IMR-90 (cell line): ENCODE measurements at regions not wholly inside any gene's neighbourhood (a gene's known extent, or its start where the extent isn't known, plus 50 kb on each side); places are given as distances from the start of the nearest gene placed in this dataset.

Experiments
- ATAC-seq: fragments of 200-7000 bp; cut with Tn5 transposase; 2 replicates; pipeline ENCODE4 v1.9.1; 2020; ENCODE audit warnings: low read depth, mild to moderate bottlenecking, moderate library complexity
- BruUV-seq: library from RNA; stranded (reverse); fragments of 400-500 nt; replicated peaks from 2 replicates; lab custom pipeline; 2021; lab: Mats Ljungman, UMichigan
- CTCF ChIA-PET: fragments of 300-600 bp; formaldehyde crosslinking; extraction: SDS; loops from one replicate; lab custom pipeline; 2021; ENCODE audit warnings: antibody characterized with exemption; lab: Yijun Ruan, JAX
- POLR2A ChIA-PET: fragments of 300-600 bp; sonication (Branson Sonifier 250); formaldehyde crosslinking; loops from one replicate; lab custom pipeline; 2022; ENCODE audit warnings: antibody characterized with exemption; ENCODE audit not compliant: unreplicated experiment; lab: Charles Lee
- DNase-seq: peaks from one replicate; pipeline ENCODE4 v3.0.0; 2013
- H2AFZ ChIP-seq: replicated peaks from 2 replicates; pipeline ENCODE3; 2013; ENCODE audit warnings: low read length, mild to moderate bottlenecking; ENCODE audit not compliant: poor library complexity
- H2AK5ac ChIP-seq: 2 replicates; pipeline ENCODE4 v1.6.1; 2013; ENCODE audit warnings: low read depth, low read length, inconsistent platforms
- H2AK9ac ChIP-seq: replicated peaks from 2 replicates; pipeline ENCODE3; 2013; ENCODE audit warnings: mild to moderate bottlenecking, low read depth, low read length, moderate library complexity; ENCODE audit not compliant: poor library complexity
- H2BK120ac ChIP-seq: 2 replicates; pipeline ENCODE4 v1.6.1; 2013; ENCODE audit warnings: low read depth, low read length, inconsistent platforms
- H2BK15ac ChIP-seq: 3 replicates; pipeline ENCODE4 v1.6.1; 2013; ENCODE audit warnings: low read depth, low read length, inconsistent platforms
- H2BK20ac ChIP-seq: 2 replicates; pipeline ENCODE4 v1.6.1; 2013; ENCODE audit warnings: low read depth, mild to moderate bottlenecking, inconsistent platforms, low read length, moderate library complexity
- H2BK5ac ChIP-seq: 2 replicates; pipeline ENCODE4 v1.6.1; 2013; ENCODE audit warnings: mild to moderate bottlenecking, low read depth, low read length, inconsistent platforms; ENCODE audit not compliant: poor library complexity, severe bottlenecking
- H3K14ac ChIP-seq: replicated peaks from 2 replicates; pipeline ENCODE4 v1.6.1; 2013; ENCODE audit warnings: low read depth, low read length, inconsistent platforms
- H3K18ac ChIP-seq: 2 replicates; pipeline ENCODE4 v1.6.1; 2013; ENCODE audit warnings: low read depth, low read length, control low read depth
- H3K23ac ChIP-seq: 2 replicates; pipeline ENCODE4 v1.6.1; 2013; ENCODE audit warnings: low read depth, low read length, inconsistent platforms
- H3K27ac ChIP-seq: 2 replicates; pipeline ENCODE4 v1.5.1; 2013; ENCODE audit warnings: mild to moderate bottlenecking, control low read depth, low read length; ENCODE audit not compliant: insufficient read depth
- H3K27me3 ChIP-seq: 2 replicates; pipeline ENCODE4 v1.6.1; 2013; ENCODE audit warnings: low read length; ENCODE audit not compliant: control insufficient read depth, insufficient read depth
- H3K36me3 ChIP-seq: 2 replicates; pipeline ENCODE4 v1.6.1; 2013; ENCODE audit warnings: low read length, mixed read lengths; ENCODE audit not compliant: control insufficient read depth, insufficient read depth
- H3K4ac ChIP-seq: 2 replicates; pipeline ENCODE4 v1.6.1; 2013; ENCODE audit warnings: low read depth, low read length, inconsistent platforms
- H3K4me1 ChIP-seq: 2 replicates; pipeline ENCODE4 v1.6.1; 2013; ENCODE audit warnings: low read length, mixed read lengths; ENCODE audit not compliant: control insufficient read depth, insufficient read depth
- H3K4me2 ChIP-seq: 2 replicates; pipeline ENCODE4 v1.6.1; 2013; ENCODE audit warnings: low read depth, mild to moderate bottlenecking, control low read depth, low read length, moderate library complexity
- H3K4me3 ChIP-seq: 2 replicates; pipeline ENCODE4 v1.5.1; 2013; ENCODE audit warnings: low read depth, mild to moderate bottlenecking, control low read depth, low read length, moderate library complexity; ENCODE audit not compliant: insufficient read depth
- H3K56ac ChIP-seq: 2 replicates; pipeline ENCODE4 v1.6.1; 2013; ENCODE audit warnings: low read length, inconsistent platforms; ENCODE audit not compliant: insufficient read depth; ENCODE audit errors: extremely low read depth
- H3K79me1 ChIP-seq, 2 experiments: 2 replicates each; pipeline ENCODE4 v1.6.1; 2013; ENCODE audit warnings: low read length in 2 of 2, inconsistent platforms in 1 of 2, low read depth in 1 of 2
- H3K9ac ChIP-seq: 2 replicates; pipeline ENCODE4 v1.6.1; 2013; ENCODE audit warnings: low read depth, low read length, control low read depth
- H3K9me1 ChIP-seq: 2 replicates; pipeline ENCODE4 v1.6.1; 2013; ENCODE audit warnings: low read length, inconsistent platforms; ENCODE audit not compliant: insufficient read depth
- H3K9me3 ChIP-seq: 2 replicates; pipeline ENCODE4 v1.6.1; 2013; ENCODE audit warnings: low read length; ENCODE audit not compliant: control insufficient read depth, insufficient read depth
- H4K20me1 ChIP-seq: 2 replicates; pipeline ENCODE4 v1.6.1; 2013; ENCODE audit warnings: low read length, inconsistent platforms; ENCODE audit not compliant: insufficient read depth
- H4K5ac ChIP-seq: 2 replicates; pipeline ENCODE4 v1.6.1; 2013; ENCODE audit warnings: mild to moderate bottlenecking, low read depth, low read length, control low read depth
- H4K8ac ChIP-seq, 2 experiments: 2 replicates each; pipeline ENCODE4 v1.6.1; 2013; ENCODE audit warnings: low read depth in 2 of 2, low read length in 2 of 2, control low read depth in 1 of 2, inconsistent platforms in 1 of 2
- H4K91ac ChIP-seq: 2 replicates; pipeline ENCODE4 v1.6.1; 2013; ENCODE audit warnings: low read depth, low read length, inconsistent platforms; ENCODE audit not compliant: insufficient read depth
- MAFK ChIP-seq: IDR thresholded peaks from 2 replicates; pipeline ENCODE4 v1.6.1; 2012; ENCODE audit warnings: low read depth, low read length, improper control_type of control experiment
- MXI1 ChIP-seq: IDR thresholded peaks from 2 replicates; pipeline ENCODE4 v1.6.1; 2012; ENCODE audit warnings: low read depth, mild to moderate bottlenecking, low read length, moderate library complexity, borderline replicate concordance
- NFE2L2 ChIP-seq: fragments of 150-350 bp; IDR thresholded peaks from 2 replicates; pipeline ENCODE4 v1.6.1; 2016; ENCODE audit warnings: low read depth, mild to moderate bottlenecking, low read length
- dilution Hi-C: fragments of 300-500 bp; cut with HindIII; formaldehyde crosslinking; loops from one replicate; pipeline ENCODE4 v1.14.3; 2018; ENCODE audit warnings: low sequenced_read_pairs; ENCODE audit not compliant: unreplicated experiment
- in situ Hi-C: fragments of 300-500 bp; cut with MboI; formaldehyde crosslinking; loops from 3 replicates; pipeline ENCODE4 v1.14.3; 2019; ENCODE audit warnings: low sequenced_read_pairs, inconsistent platforms, mixed read lengths
- intact Hi-C: fragments of 100-400 bp; cut with micrococcal nuclease; formaldehyde crosslinking; loops from 2 replicates; pipeline ENCODE4 v1.10.0; 2022

- Histone ChIP-seq H3K9ac (no peak overlapping the region), H3K23ac (no peak overlapping the region), H3K18ac (no peak overlapping the region), H3K4me1 (no peaks in the 10 kb centered on the region), H4K8ac (no peak overlapping the region), H4K20me1 (no peaks in the 10 kb centered on the region), H2BK5ac (no peak overlapping the region), H3K27me3 (no peaks in the 10 kb centered on the region; the same call in 1 of the 2 replicates), H2BK120ac (no peak overlapping the region), H3K56ac (no peak overlapping the region), H2AFZ (no peak overlapping the region), H3K9me1 (no peaks in the 10 kb centered on the region), H2BK20ac (no peak overlapping the region), H3K27ac (no peak overlapping the region), H3K4ac (no peak overlapping the region), H4K91ac (no peak overlapping the region), H2AK5ac (no peak overlapping the region), H3K79me1 (no peaks in the 10 kb centered on the region), H3K36me3 (no peaks in the 10 kb centered on the region), H2AK9ac (no peak overlapping the region), H3K4me3 (no peak overlapping the region), H3K4me2 (no peak overlapping the region), H3K9me3 (no peaks in the 10 kb centered on the region), H3K14ac (no peak overlapping the region), H2BK15ac (no peak overlapping the region), H4K5ac (no peak overlapping the region)
- no peak for DNase-seq
- dilution Hi-C loops (no loop called here), intact Hi-C loops (no loop called here), in situ Hi-C loops (loop anchor here (25.0 kb wide), 1 partner anchor 526 kb away; no protein-coding TSS in a partner anchor)
- TF ChIP-seq MAFK (no peak), NFE2L2 (no peak), MXI1 (no peak)
- ChIA-PET CTCF (no interaction called here), POLR2A (no interaction called here)
- BruUV-seq, result no TSS peak
- ATAC-seq, result no peak
Observed at GRCh38 chrX:42087960-42088359, 164.6 kb upstream of the CASK start.
